HG02571 (cell line): ENCODE measurements at regions not wholly inside any gene's neighbourhood (a gene's known extent, or its start where the extent isn't known, plus 50 kb on each side); places are given as distances from the start of the nearest gene placed in this dataset.

ENCODE experiments used
- ATAC-seq: cut with Tn5 transposase; IDR thresholded peaks from one replicate; pipeline ENCODE4 v1.9.1; 2021; ENCODE audit warnings: mild to moderate bottlenecking, moderate library complexity; ENCODE audit not compliant: unreplicated experiment

GRCh38 chr5:124692950-124693349 lies 53.5 kb downstream of the ZNF608 start:
- no peak for ATAC-seq

- no peak for ATAC-seq
These were observed 54.1 kb downstream of the ZNF608 start for GRCh38 chr5:124692324-124692723.

GRCh38 chr5:124689653-124690052 lies 56.8 kb downstream of the ZNF608 start:
- ATAC-seq, result no peak

DNA sequence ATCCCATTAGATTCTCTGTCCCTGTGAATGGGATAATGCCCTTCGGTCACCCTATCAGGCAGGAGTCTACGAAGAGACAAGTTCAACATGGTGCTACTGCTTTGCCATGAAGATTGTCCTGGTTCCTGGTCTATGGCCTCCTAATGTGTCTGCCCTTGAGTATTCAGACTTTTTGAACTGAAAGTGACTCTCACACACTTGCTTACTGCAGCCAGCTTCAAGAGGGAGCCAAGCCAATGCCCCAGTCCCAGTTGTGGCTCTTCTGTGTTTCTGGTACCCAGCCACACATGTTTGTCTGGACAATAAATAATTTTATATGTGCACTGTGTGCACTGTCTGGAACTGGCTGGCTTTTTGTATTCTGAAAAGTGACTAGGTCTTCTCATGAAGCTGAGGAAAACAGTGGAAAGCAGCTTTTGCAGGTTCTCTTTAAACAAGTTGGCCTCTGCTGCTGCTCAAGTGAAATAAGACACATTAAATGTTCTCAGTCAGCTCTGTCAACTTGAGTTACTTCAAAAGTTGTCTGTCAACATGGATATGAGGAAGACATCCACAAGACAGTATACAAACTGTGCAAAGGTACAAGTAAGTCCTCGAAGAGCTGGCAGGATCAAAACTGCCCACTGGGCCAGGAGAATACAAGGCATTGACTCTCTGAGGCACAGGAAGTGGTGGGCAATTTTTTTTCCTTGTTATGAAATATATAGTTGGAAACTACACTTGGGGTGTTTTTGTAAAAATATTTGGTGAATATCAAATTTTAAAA lies 60.0 kb downstream of the ZNF608 start:
- ATAC-seq, result no peak

DNA sequence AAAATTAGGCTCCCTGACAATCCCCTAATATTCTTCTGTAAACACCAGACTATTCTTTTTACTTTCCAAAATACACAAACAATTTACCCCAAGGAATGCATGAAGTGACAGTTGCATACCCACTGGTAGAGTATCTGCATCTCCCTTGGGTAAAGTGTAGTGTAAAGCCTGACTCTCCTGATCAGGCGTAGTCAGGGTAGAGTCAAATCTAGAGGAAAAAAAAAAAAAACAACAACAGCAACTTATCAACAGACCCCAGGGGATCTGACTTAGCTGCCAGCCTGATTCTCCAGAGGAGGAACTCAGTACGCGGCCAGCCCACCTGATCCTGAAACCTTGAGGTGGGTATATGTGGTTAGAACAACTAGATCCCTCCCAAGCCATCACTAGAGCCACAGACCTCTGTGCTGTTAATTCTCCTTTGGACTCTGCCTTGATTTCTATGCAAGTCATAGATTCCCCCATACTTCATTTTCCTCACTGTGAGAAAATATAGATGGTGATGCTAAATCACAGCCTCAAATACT lies 61.0 kb downstream of the ZNF608 start:
- ATAC-seq, result no peak

- no peak for ATAC-seq
These were observed 62.4 kb downstream of the ZNF608 start for GRCh38 chr5:124683917-124684555.

GRCh38 chr5:124679578-124680199 lies 66.8 kb downstream of the ZNF608 start:
- no peak for ATAC-seq

- no peak for ATAC-seq
These were observed 67.4 kb downstream of the ZNF608 start for GRCh38 chr5:124678922-124679519.

DNA sequence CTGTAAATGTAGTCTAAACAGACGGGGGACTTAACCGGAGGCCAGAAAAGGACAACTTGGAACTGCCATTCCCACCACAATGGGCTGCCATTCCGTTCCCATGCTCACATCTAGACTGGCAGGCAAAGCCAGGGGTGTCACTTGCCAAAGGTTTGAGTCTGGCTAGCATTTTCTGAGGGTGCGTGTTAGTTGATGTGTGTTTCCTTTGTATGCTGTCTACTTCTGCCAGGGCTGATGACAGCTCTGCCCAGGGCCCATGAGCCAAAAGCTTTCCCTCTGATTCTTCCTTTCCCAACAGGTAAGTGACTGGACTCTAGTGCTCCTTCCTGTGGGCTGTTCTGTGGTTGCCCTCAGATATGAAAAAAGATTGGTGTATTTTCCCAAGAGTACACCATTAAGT lies 68.0 kb downstream of the ZNF608 start:
- ATAC-seq, result no peak

DNA sequence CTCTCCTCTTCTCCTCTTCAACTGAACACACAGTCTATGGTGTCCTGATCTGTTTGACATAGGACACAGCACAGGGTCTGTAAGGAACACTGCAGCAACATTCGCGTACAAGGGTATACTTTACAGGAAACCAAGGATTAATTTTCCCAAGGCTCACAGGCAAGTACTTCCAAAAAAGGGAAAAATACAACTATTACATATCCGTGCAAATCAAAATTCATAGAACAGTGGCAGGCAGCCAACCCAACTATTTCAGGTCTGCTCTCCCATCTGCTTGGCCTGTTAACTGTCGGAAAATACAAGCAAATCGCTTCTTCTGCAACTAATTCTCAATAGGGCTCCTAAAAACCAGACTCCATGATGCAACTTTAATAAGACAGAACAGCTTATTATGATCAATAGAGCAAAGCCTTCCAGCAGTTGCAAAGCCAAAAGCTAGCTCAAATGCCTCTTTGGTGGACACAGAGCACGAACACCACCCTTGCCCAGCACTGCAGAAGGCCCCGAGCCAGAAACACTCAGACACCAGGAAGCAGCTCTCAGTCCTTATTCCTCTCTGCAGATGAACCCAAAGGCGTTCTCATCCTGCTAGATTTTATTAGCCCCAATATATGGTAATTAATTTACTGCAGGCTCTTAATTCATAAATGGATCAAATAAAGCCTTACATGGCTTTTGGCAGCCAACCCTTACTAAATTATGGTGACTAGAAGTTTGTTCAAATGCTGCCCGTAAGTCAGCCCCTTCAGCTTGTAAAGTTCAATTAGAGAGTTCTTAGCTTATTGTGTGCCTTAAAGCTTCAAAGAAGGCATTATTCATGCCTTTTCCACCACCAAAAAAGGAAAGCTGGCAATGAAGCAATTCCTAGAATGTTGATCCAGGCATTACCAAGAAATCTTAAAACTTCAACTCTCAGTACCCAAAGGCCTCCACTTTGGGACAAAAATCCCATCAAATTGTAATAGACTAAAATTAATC lies 68.8 kb downstream of the ZNF608 start:
- ATAC-seq, result no peak

- no peak for ATAC-seq
These were observed 70.2 kb downstream of the ZNF608 start for GRCh38 chr5:124675931-124676846.

DNA sequence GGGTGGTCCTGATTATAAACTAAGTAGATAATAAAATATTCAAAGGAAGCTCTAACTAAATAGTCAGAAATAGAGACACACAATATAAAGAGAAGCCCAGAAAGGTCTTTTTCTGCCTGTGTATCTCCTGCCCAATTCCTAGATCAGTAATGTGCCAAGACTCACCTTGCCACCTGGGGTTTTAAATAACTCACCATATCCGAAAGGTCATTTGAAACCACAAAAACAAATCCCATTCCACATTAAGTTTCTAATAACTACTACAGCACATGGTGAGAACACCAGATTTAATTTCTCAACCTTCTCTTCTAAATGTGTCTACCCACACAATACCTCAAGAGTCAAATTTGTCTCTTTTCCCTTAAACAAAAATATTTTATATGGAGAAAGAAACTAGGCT lies 75.2 kb downstream of the ZNF608 start:
- ATAC-seq, result no peak

DNA sequence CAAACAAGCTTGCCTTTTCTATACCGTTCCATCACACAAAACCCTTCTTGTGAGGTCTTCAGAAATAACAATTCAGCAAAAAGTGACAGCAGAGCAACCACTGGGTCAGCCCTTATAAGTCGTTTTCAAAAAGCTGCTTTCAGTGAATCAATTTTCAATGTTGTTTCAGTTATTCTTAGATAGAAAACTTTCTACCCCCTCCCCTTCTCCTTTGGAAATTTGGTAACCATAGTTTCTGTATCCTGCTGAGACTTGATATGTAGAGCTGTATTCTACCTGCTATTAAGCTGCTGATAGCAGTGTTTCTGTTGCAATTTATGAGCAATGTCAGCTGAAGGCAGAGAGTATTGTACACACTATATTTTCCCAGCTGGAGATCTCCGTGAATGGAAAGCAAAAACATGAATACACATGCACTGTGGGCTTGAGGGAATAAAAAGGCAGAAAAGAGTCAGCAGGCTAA lies 75.7 kb downstream of the ZNF608 start:
- no peak for ATAC-seq

DNA sequence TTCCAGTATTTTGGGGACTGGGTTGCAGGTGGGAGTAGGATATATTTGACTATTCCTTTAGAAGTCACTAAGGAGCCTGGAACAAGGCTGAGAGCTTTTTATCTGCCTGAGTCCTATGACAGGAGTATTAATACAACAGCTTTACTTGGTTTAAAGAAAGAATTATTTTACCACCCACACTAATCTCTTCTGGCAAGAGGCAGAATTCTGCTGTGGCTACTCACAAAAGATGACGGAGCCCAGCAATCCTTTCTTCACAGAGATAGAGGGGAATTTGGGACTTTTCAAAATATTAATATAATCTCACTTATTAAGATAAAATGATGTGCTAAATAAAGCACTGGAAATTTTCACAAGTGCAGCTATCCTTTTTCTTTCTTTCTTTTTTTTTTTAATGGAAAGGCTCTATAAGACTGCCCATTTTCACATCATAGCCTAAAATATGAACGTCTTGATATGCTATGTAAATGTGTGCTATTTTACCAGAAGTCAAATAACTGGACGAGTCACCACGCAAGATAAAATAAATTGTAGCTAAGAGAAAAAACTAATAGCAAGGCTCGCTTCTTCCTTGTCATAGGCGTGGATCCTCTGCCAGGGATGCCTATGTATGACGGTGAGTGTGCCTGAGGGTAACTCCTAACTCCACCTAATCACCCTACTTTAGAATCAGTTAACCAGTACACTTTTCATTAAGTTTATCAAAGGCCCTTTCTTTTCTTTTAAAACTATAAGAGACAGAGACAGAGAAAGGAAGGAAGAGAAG lies 76.3 kb downstream of the ZNF608 start:
- ATAC-seq, result no peak

- ATAC-seq, result no peak
These were observed 77.2 kb downstream of the ZNF608 start for GRCh38 chr5:124669300-124669648.

- ATAC-seq, result no peak
These were observed 77.8 kb downstream of the ZNF608 start for GRCh38 chr5:124668353-124669299.

- no peak for ATAC-seq
These were observed 80.8 kb downstream of the ZNF608 start for GRCh38 chr5:124665625-124666024.
